Liver (tissue), 8 donors: ENCODE measurements at regions not wholly inside any gene's neighbourhood (a gene's known extent, or its start where the extent isn't known, plus 50 kb on each side); places are given as distances from the start of the nearest gene placed in this dataset.

Experiments used
- DNase-seq: peaks from one replicate; pipeline ENCODE4 v3.0.0-alpha.2; 2017; ENCODE audit warnings: low spot score
- H3K27ac ChIP-seq, 2 donors: one replicate each; pipeline ENCODE4 v1.7.0; 2013; ENCODE audit warnings: inconsistent platforms in 2 of 2, low read length in 2 of 2, control low read depth in 1 of 2, low read depth in 1 of 2, mild to moderate bottlenecking in 1 of 2
- H3K27me3 ChIP-seq, 4 donors: one replicate each; pipeline versions ENCODE4 v1.6.1 to v1.7.0; 2013; ENCODE audit warnings: low read length in 3 of 4, inconsistent platforms in 1 of 4, mild to moderate bottlenecking in 1 of 4, moderate library complexity in 1 of 4; ENCODE audit not compliant: control insufficient read depth in 4 of 4, insufficient read depth in 4 of 4
- H3K36me3 ChIP-seq, 4 donors: one replicate each; pipeline versions ENCODE4 v1.6.1 to v1.7.0; 2013; ENCODE audit warnings: low read length in 3 of 4, mild to moderate bottlenecking in 3 of 4, low read depth in 1 of 4, moderate library complexity in 1 of 4; ENCODE audit not compliant: control insufficient read depth in 4 of 4, insufficient read depth in 3 of 4
- H3K4me1 ChIP-seq, 4 donors: one replicate each; pipeline versions ENCODE4 v1.6.1 to v1.7.0; 2013; ENCODE audit warnings: low read length in 3 of 4, mild to moderate bottlenecking in 3 of 4, moderate library complexity in 1 of 4; ENCODE audit not compliant: control insufficient read depth in 4 of 4, insufficient read depth in 4 of 4
- H3K4me3 ChIP-seq, 3 donors: one replicate each; pipeline versions ENCODE4 v1.6.1 to v1.7.0; 2013; ENCODE audit warnings: low read length in 3 of 3, control low read depth in 1 of 3, low read depth in 1 of 3, mild to moderate bottlenecking in 1 of 3
- H3K9ac ChIP-seq, 2 donors: one replicate each; pipeline ENCODE4 v1.7.0; 2013; ENCODE audit warnings: low read length in 2 of 2, mild to moderate bottlenecking in 2 of 2, moderate library complexity in 2 of 2, control low read depth in 1 of 2, low read depth in 1 of 2
- H3K9me3 ChIP-seq, 4 donors: one replicate each; pipeline versions ENCODE4 v1.6.1 to v1.7.0; 2013; ENCODE audit warnings: low read length in 3 of 4; ENCODE audit not compliant: control insufficient read depth in 4 of 4
- ATF3 ChIP-seq: IDR thresholded peaks from 2 replicates; pipeline ENCODE4 v1.6.1; 2016; ENCODE audit warnings: antibody characterized with exemption
- CTCF ChIP-seq: fragments of 150-350 bp; IDR thresholded peaks from 2 replicates; pipeline ENCODE4 v1.5.1; 2017; ENCODE audit warnings: improper control_type of control experiment, low read depth, low read length; ENCODE audit not compliant: missing input control
- EGR1 ChIP-seq, 2 donors: IDR thresholded peaks; 2 replicates each; pipeline ENCODE4 v1.6.1; 2016 to 2018; ENCODE audit warnings: antibody characterized with exemption in 2 of 2, low read depth in 2 of 2
- FOXA1 ChIP-seq: IDR thresholded peaks from 2 replicates; pipeline ENCODE4 v1.6.1; 2016; ENCODE audit warnings: antibody characterized with exemption
- FOXA2 ChIP-seq: IDR thresholded peaks from 2 replicates; pipeline ENCODE4 v1.6.1; 2016; ENCODE audit warnings: antibody characterized with exemption
- GABPA ChIP-seq, 2 donors: IDR thresholded peaks in 1 of 2; conservative IDR thresholded peaks in 1 of 2; 2 replicates each; pipeline ENCODE4 v1.6.1; 2016; ENCODE audit warnings: antibody characterized with exemption in 2 of 2, mild to moderate bottlenecking in 1 of 2, moderate library complexity in 1 of 2
- HNF4A ChIP-seq, 2 donors: conservative IDR thresholded peaks; 2 replicates each; pipeline ENCODE4 v1.6.1; 2016; ENCODE audit warnings: antibody characterized with exemption in 2 of 2, mild to moderate bottlenecking in 2 of 2
- HNF4G ChIP-seq: IDR thresholded peaks from 2 replicates; pipeline ENCODE4 v1.6.1; 2016; ENCODE audit warnings: antibody characterized with exemption
- JUND ChIP-seq, 2 donors: IDR thresholded peaks; 2 replicates each; pipeline ENCODE4 v1.6.1; 2016; ENCODE audit warnings: antibody characterized with exemption in 2 of 2
- MAX ChIP-seq: IDR thresholded peaks from 2 replicates; pipeline ENCODE4 v1.6.1; 2016; ENCODE audit warnings: antibody characterized with exemption
- NR2F2 ChIP-seq: IDR thresholded peaks from 2 replicates; pipeline ENCODE4 v1.6.1; 2016; ENCODE audit warnings: antibody characterized with exemption
- RAD21 ChIP-seq, 2 donors: IDR thresholded peaks; 2 replicates each; pipeline ENCODE4 v1.6.1; 2016; ENCODE audit warnings: antibody characterized with exemption in 2 of 2, mild to moderate bottlenecking in 2 of 2
- REST ChIP-seq: IDR thresholded peaks from 2 replicates; pipeline ENCODE4 v1.6.1; 2016; ENCODE audit warnings: antibody characterized with exemption, mild to moderate bottlenecking
- SP1 ChIP-seq: IDR thresholded peaks from 2 replicates; pipeline ENCODE4 v1.6.1; 2018; ENCODE audit warnings: antibody characterized with exemption, mild to moderate bottlenecking
- TAF1 ChIP-seq: conservative IDR thresholded peaks from 2 replicates; pipeline ENCODE4 v1.6.1; 2016; ENCODE audit warnings: antibody characterized with exemption, mild to moderate bottlenecking
- YY1 ChIP-seq: IDR thresholded peaks from 2 replicates; pipeline ENCODE4 v1.6.1; 2016; ENCODE audit warnings: antibody characterized with exemption, mild to moderate bottlenecking
- ZBTB33 ChIP-seq: IDR thresholded peaks from 2 replicates; pipeline ENCODE4 v1.6.1; 2016; ENCODE audit warnings: antibody characterized with exemption
- WGBS: extraction: QIAGEN DNeasy Blood & Tissue Kit; methylation state at CpG from one replicate; pipeline ENCODE4 v1.1.7; 2013; 5-methylcytosine and 5-hydroxymethylcytosine counted together
- donor health status: healthy.
- donor health status: healthy.
- donor health status: healthy.
- donor health status: healthy.
- donor health status: healthy.

- TF ChIP-seq GABPA (IDR thresholded peaks at IDR 0.05 in 1 of 2, conservative IDR thresholded peaks at IDR 0.05 in 1 of 2) = no peak
- TF ChIP-seq TAF1 = no peak
- no peak for TF ChIP-seq SP1
- no peak for TF ChIP-seq RAD21 (IDR thresholded peaks at IDR 0.05)
- no peak for TF ChIP-seq HNF4G
Measured at GRCh38 chr18:44539926-44540325, 140.8 kb upstream of the SETBP1 start (continued).

GRCh38 chr18:44541159-44541558, 139.5 kb upstream of the SETBP1 start:
- TF ChIP-seq HNF4A (conservative IDR thresholded peaks at IDR 0.05) = no peak
- no peak for TF ChIP-seq FOXA2
- no peak for TF ChIP-seq REST
- no peak for TF ChIP-seq JUND (IDR thresholded peaks at IDR 0.05)
- TF ChIP-seq ATF3 = no peak
- TF ChIP-seq RAD21 (IDR thresholded peaks at IDR 0.05) = no peak
- Histone ChIP-seq H3K9ac (no peak overlapping the region), H3K9me3 (no peaks in the 10 kb centered on the region), H3K36me3 (no peaks in the 10 kb centered on the region), H3K27me3 (peaks cover 0 to 3% (median 0%) of the 10 kb centered on the region in 4 donors), H3K27ac (no peak overlapping the region), H3K4me1 (no peaks in the 10 kb centered on the region), H3K4me3 (no peak overlapping the region)
- 75% methylated on average over 4 of the region's 4 CpGs for WGBS
- no peak for DNase-seq

- no peaks in the 10 kb centered on the region for H3K36me3 ChIP-seq
- H3K27ac ChIP-seq = no peak overlapping the region
- 0% methylated on average over 1 of the region's 1 CpG for WGBS
- H3K9me3 ChIP-seq = no peaks in the 10 kb centered on the region
- no peaks in the 10 kb centered on the region for H3K27me3 ChIP-seq
- TF ChIP-seq HNF4A (conservative IDR thresholded peaks at IDR 0.05) (no peak), ATF3 (no peak), TAF1 (no peak), JUND (IDR thresholded peaks at IDR 0.05) (no peak), HNF4G (no peak), NR2F2 (no peak), GABPA (IDR thresholded peaks at IDR 0.05 in 1 of 2, conservative IDR thresholded peaks at IDR 0.05 in 1 of 2) (no peak), EGR1 (IDR thresholded peaks at IDR 0.05; ENCODE audit: low read depth in 2 of 2) (no peak), FOXA2 (no peak), FOXA1 (no peak), YY1 (no peak), CTCF (no peak), MAX (no peak), ZBTB33 (no peak), RAD21 (IDR thresholded peaks at IDR 0.05) (no peak)
- no peak for DNase-seq
- H3K4me1 ChIP-seq = no peaks in the 10 kb centered on the region
- no peak overlapping the region for H3K9ac ChIP-seq
- no peak overlapping the region for H3K4me3 ChIP-seq
Measured at GRCh38 chr18:44541781-44542180, 138.9 kb upstream of the SETBP1 start.
